ENCODE measurements at regions not wholly inside any gene's neighbourhood (a gene's known extent, or its start where the extent isn't known, plus 50 kb on each side); places are given as distances from the start of the nearest gene placed in this dataset.

DNA sequence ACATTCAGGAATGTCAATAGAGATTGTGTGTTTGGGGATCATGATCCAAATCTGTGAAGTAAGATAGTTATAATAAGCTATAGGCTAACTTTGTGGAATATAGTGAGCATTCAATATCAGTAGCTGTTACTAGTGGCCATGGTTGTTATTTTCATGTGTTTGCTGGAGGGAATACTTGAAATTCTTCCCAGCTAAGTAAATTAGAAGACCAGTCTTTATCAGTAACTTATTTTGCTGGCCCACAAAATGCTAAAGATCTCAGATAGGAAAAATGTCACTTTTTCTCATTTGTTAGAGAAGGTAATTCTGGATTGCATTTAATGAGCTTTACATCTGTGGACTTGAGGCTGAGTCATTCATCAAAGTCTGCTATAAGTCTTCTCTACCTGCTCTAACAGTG is 156.1 kb upstream of the LRRC7 start:
- TF ChIP-seq, protein P1, sequence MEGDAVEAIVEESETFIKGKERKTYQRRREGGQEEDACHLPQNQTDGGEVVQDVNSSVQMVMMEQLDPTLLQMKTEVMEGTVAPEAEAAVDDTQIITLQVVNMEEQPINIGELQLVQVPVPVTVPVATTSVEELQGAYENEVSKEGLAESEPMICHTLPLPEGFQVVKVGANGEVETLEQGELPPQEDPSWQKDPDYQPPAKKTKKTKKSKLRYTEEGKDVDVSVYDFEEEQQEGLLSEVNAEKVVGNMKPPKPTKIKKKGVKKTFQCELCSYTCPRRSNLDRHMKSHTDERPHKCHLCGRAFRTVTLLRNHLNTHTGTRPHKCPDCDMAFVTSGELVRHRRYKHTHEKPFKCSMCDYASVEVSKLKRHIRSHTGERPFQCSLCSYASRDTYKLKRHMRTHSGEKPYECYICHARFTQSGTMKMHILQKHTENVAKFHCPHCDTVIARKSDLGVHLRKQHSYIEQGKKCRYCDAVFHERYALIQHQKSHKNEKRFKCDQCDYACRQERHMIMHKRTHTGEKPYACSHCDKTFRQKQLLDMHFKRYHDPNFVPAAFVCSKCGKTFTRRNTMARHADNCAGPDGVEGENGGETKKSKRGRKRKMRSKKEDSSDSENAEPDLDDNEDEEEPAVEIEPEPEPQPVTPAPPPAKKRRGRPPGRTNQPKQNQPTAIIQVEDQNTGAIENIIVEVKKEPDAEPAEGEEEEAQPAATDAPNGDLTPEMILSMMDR (IDR thresholded peaks at IDR 0.05; ENCODE audit: insufficient read depth, low read length), result no peak
- TF ChIP-seq POLR2AphosphoS5 (IDR thresholded peaks at IDR 0.05; ENCODE audit: low read depth) (no peak), GABPA (IDR thresholded peaks at IDR 0.05; ENCODE audit: low read depth) (no peak)
- TF ChIP-seq, protein P2, sequence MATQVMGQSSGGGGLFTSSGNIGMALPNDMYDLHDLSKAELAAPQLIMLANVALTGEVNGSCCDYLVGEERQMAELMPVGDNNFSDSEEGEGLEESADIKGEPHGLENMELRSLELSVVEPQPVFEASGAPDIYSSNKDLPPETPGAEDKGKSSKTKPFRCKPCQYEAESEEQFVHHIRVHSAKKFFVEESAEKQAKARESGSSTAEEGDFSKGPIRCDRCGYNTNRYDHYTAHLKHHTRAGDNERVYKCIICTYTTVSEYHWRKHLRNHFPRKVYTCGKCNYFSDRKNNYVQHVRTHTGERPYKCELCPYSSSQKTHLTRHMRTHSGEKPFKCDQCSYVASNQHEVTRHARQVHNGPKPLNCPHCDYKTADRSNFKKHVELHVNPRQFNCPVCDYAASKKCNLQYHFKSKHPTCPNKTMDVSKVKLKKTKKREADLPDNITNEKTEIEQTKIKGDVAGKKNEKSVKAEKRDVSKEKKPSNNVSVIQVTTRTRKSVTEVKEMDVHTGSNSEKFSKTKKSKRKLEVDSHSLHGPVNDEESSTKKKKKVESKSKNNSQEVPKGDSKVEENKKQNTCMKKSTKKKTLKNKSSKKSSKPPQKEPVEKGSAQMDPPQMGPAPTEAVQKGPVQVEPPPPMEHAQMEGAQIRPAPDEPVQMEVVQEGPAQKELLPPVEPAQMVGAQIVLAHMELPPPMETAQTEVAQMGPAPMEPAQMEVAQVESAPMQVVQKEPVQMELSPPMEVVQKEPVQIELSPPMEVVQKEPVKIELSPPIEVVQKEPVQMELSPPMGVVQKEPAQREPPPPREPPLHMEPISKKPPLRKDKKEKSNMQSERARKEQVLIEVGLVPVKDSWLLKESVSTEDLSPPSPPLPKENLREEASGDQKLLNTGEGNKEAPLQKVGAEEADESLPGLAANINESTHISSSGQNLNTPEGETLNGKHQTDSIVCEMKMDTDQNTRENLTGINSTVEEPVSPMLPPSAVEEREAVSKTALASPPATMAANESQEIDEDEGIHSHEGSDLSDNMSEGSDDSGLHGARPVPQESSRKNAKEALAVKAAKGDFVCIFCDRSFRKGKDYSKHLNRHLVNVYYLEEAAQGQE (IDR thresholded peaks at IDR 0.05; ENCODE audit: insufficient replicate concordance, low read depth), result no peak

All from HL-60 (cell line).